IMR-90 (cell line): ENCODE measurements at regions not wholly inside any gene's neighbourhood (a gene's known extent, or its start where the extent isn't known, plus 50 kb on each side); places are given as distances from the start of the nearest gene placed in this dataset.

Experiments
- BHLHE40 ChIP-seq: fragments of 150-350 bp; IDR thresholded peaks from 2 replicates; pipeline ENCODE4 v1.6.1; 2016; ENCODE audit warnings: mild to moderate bottlenecking, low read depth, low read length
- CEBPB ChIP-seq: IDR thresholded peaks from 2 replicates; pipeline ENCODE4 v1.6.1; 2012; ENCODE audit warnings: low read depth, low read length, improper control_type of control experiment
- POLR2A ChIP-seq: IDR thresholded peaks from 2 replicates; pipeline ENCODE4 v1.6.1; 2012; ENCODE audit warnings: mild to moderate bottlenecking, low read depth, low read length
- RCOR1 ChIP-seq: IDR thresholded peaks from 2 replicates; pipeline ENCODE4 v1.6.1; 2012; ENCODE audit warnings: mild to moderate bottlenecking, low read length, improper control_type of control experiment; ENCODE audit not compliant: insufficient replicate concordance
- RFX5 ChIP-seq: IDR thresholded peaks from 2 replicates; pipeline ENCODE4 v1.8.0; 2012; ENCODE audit warnings: low read depth, mild to moderate bottlenecking, low read length, moderate library complexity
- TF ChIP-seq, protein P1 (sequence below): conservative IDR thresholded peaks from 2 replicates; pipeline ENCODE4 v1.5.1; 2012; ENCODE audit warnings: mild to moderate bottlenecking, low read depth, low read length, improper control_type of control experiment
- TF ChIP-seq, protein P2 (sequence below): fragments of 150-350 bp; IDR thresholded peaks from 2 replicates; pipeline ENCODE4 v1.6.1; 2016; ENCODE audit warnings: low read depth, mild to moderate bottlenecking, low read length, moderate library complexity, borderline replicate concordance

DNA sequence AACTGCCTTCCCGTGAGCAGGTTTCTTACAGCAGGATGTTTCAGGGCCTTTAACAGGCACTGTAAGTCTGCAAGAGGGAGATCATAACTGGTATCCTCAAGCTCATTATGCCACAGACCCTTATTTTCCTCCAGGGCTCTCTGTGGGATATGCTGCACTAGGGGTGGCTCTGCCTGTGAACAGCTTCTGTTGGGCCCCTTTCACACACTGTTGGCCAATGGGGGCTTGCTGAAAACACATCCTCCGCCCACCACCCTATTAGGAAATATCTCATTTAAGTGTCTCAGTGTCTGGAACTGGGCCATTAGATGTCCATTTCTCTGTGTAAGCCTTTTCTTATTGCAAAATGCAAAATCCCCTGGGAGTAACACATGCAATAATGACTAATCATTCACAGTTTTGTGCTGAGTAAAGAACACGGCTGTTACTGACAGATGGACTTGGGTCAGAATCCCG is 414.3 kb upstream of the HS6ST1 start:
- TF ChIP-seq CEBPB (peak; percentile 79), RFX5 (no peak), BHLHE40 (no peak), RCOR1 (no peak), POLR2A (no peak)
- TF ChIP-seq, protein P1, sequence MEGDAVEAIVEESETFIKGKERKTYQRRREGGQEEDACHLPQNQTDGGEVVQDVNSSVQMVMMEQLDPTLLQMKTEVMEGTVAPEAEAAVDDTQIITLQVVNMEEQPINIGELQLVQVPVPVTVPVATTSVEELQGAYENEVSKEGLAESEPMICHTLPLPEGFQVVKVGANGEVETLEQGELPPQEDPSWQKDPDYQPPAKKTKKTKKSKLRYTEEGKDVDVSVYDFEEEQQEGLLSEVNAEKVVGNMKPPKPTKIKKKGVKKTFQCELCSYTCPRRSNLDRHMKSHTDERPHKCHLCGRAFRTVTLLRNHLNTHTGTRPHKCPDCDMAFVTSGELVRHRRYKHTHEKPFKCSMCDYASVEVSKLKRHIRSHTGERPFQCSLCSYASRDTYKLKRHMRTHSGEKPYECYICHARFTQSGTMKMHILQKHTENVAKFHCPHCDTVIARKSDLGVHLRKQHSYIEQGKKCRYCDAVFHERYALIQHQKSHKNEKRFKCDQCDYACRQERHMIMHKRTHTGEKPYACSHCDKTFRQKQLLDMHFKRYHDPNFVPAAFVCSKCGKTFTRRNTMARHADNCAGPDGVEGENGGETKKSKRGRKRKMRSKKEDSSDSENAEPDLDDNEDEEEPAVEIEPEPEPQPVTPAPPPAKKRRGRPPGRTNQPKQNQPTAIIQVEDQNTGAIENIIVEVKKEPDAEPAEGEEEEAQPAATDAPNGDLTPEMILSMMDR = no peak
- TF ChIP-seq, protein P2, sequence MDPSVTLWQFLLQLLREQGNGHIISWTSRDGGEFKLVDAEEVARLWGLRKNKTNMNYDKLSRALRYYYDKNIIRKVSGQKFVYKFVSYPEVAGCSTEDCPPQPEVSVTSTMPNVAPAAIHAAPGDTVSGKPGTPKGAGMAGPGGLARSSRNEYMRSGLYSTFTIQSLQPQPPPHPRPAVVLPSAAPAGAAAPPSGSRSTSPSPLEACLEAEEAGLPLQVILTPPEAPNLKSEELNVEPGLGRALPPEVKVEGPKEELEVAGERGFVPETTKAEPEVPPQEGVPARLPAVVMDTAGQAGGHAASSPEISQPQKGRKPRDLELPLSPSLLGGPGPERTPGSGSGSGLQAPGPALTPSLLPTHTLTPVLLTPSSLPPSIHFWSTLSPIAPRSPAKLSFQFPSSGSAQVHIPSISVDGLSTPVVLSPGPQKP = no peak
